Stimulated activated CD8-positive, alpha-beta memory T cell treated with anti-CD3 and anti-CD28 coated beads, Interleukin-7, amount 100 ng/mL, for 1 hour (primary cell): ENCODE measurements at regions not wholly inside any gene's neighbourhood (a gene's known extent, or its start where the extent isn't known, plus 50 kb on each side); places are given as distances from the start of the nearest gene placed in this dataset.
"Not testable (repeated sequence)": the region's sequence is repeated elsewhere in the genome, so short reads cannot be mapped to it uniquely, and the experiment has no call there.

Experiments
- DNase-seq, 2 donors: peaks; one replicate each; pipeline ENCODE4 v3.0.0-alpha.2; 2020; ENCODE audit warnings: low read depth in 2 of 2

- DNase-seq: no peak
These were observed 511.7 kb upstream of the CDIN1 start for GRCh38 chr15:36067483-36068274.

GRCh38 chr15:36075333-36075732 is 504.1 kb upstream of the CDIN1 start:
- no peak for DNase-seq

GRCh38 chr15:36079021-36079420 is 500.4 kb upstream of the CDIN1 start:
- DNase-seq: no peak

GRCh38 chr15:36080759-36081158 is 498.7 kb upstream of the CDIN1 start:
- DNase-seq: no peak

- no peak for DNase-seq
These were observed 489.0 kb upstream of the CDIN1 start for GRCh38 chr15:36090286-36090946.

GRCh38 chr15:36106640-36107335 is 472.6 kb upstream of the CDIN1 start:
- DNase-seq: no peak

GRCh38 chr15:36108541-36108940 is 470.9 kb upstream of the CDIN1 start:
- DNase-seq: no peak

GRCh38 chr15:36109943-36110658 is 469.3 kb upstream of the CDIN1 start:
- no peak for DNase-seq

- DNase-seq: no peak
These were observed 468.8 kb upstream of the CDIN1 start for GRCh38 chr15:36110659-36110993.

GRCh38 chr15:36117296-36117787 is 462.1 kb upstream of the CDIN1 start:
- no peak for DNase-seq

GRCh38 chr15:36126194-36126593 is 453.2 kb upstream of the CDIN1 start:
- DNase-seq: no peak

GRCh38 chr15:36130641-36131310 is 448.6 kb upstream of the CDIN1 start:
- no peak for DNase-seq

GRCh38 chr15:36133742-36134141 is 445.7 kb upstream of the CDIN1 start:
- DNase-seq: no peak

- DNase-seq: no peak
These were observed 443.4 kb upstream of the CDIN1 start for GRCh38 chr15:36136049-36136448.

- DNase-seq: no peak
These were observed 426.5 kb upstream of the CDIN1 start for GRCh38 chr15:36152936-36153335.

- no peak for DNase-seq
These were observed 422.5 kb upstream of the CDIN1 start for GRCh38 chr15:36156879-36157427.

- no peak for DNase-seq
These were observed 419.1 kb upstream of the CDIN1 start for GRCh38 chr15:36160351-36160750.

GRCh38 chr15:36161108-36161507 is 418.3 kb upstream of the CDIN1 start:
- DNase-seq: no peak

- DNase-seq: no peak
These were observed 417.6 kb upstream of the CDIN1 start for GRCh38 chr15:36161771-36162212.

- not testable (repeated sequence) for DNase-seq
These were observed 415.4 kb upstream of the CDIN1 start for GRCh38 chr15:36163983-36164382.

GRCh38 chr15:36172955-36173354 is 406.5 kb upstream of the CDIN1 start:
- DNase-seq: no peak
